Smooth muscle cell (in vitro differentiated cells): ENCODE measurements at regions not wholly inside any gene's neighbourhood (a gene's known extent, or its start where the extent isn't known, plus 50 kb on each side); places are given as distances from the start of the nearest gene placed in this dataset.

ENCODE experiments used
- DNase-seq: peaks from one replicate; lab custom pipeline; 2025; ENCODE audit not compliant: unreplicated experiment; lab: John Stamatoyannopoulos, UW
- H2AFZ ChIP-seq: fragments of 200-600 bp; sonication (generic); 2 replicates; pipeline ENCODE4 v1.6.0; 2016; ENCODE audit warnings: antibody characterized with exemption, low read depth, mild to moderate bottlenecking
- H3F3A ChIP-seq: fragments of 200-600 bp; sonication (generic); 2 replicates; pipeline ENCODE4 v1.6.0; 2017; ENCODE audit warnings: antibody characterized with exemption, low read depth
- H3K27ac ChIP-seq: fragments of 200-600 bp; sonication (generic); 2 replicates; pipeline ENCODE4 v1.5.1; 2016; ENCODE audit warnings: low read depth, mild to moderate bottlenecking
- H3K27me3 ChIP-seq: fragments of 200-600 bp; sonication (generic); 2 replicates; pipeline ENCODE4 v1.6.1; 2016; ENCODE audit warnings: low read depth, mild to moderate bottlenecking
- H3K36me3 ChIP-seq: fragments of 200-600 bp; sonication (generic); 2 replicates; pipeline ENCODE4 v1.5.1; 2016; ENCODE audit warnings: low read depth
- H3K4me1 ChIP-seq: fragments of 200-600 bp; sonication (generic); 2 replicates; pipeline ENCODE4 v1.5.1; 2016; ENCODE audit warnings: low read depth
- H3K4me2 ChIP-seq: fragments of 200-600 bp; sonication (generic); 2 replicates; pipeline ENCODE4 v1.6.0; 2016; ENCODE audit warnings: mild to moderate bottlenecking
- H3K4me3 ChIP-seq: fragments of 200-600 bp; sonication (generic); 2 replicates; pipeline ENCODE4 v1.5.1; 2016; ENCODE audit warnings: mild to moderate bottlenecking
- H3K79me2 ChIP-seq: fragments of 200-600 bp; sonication (generic); 2 replicates; pipeline ENCODE4 v1.6.0; 2016; ENCODE audit warnings: low read depth, mild to moderate bottlenecking
- H3K9ac ChIP-seq: fragments of 200-600 bp; sonication (generic); 2 replicates; pipeline ENCODE4 v1.6.0; 2016; ENCODE audit warnings: low read depth
- H3K9me3 ChIP-seq: fragments of 200-600 bp; sonication (generic); replicated peaks from 2 replicates; pipeline ENCODE4 v1.5.1; 2016; ENCODE audit warnings: low read depth
- H4K20me1 ChIP-seq: fragments of 200-600 bp; sonication (generic); 2 replicates; pipeline ENCODE4 v1.6.0; 2016; ENCODE audit warnings: low read depth
- WGBS: methylation state at CpG from one replicate; pipeline ENCODE4 v1.1.7; 2016; ENCODE audit warnings: low lambda C conversion rate; 5-methylcytosine and 5-hydroxymethylcytosine counted together
- TF ChIP-seq, protein P1 (sequence below): fragments of 200-600 bp; sonication (generic); IDR thresholded peaks from 2 replicates; pipeline ENCODE4 v1.5.1; 2017; ENCODE audit warnings: borderline replicate concordance, mild to moderate bottlenecking, antibody characterized with exemption; ENCODE audit not compliant: insufficient read depth, poor library complexity, severe bottlenecking

- H2AFZ ChIP-seq = no peak overlapping the region
- H3K9ac ChIP-seq = no peak overlapping the region
- no peak overlapping the region for H3K4me2 ChIP-seq
- H3K36me3 ChIP-seq = no peaks in the 10 kb centered on the region
- no peak overlapping the region for H3K4me3 ChIP-seq
- TF ChIP-seq, protein P1, sequence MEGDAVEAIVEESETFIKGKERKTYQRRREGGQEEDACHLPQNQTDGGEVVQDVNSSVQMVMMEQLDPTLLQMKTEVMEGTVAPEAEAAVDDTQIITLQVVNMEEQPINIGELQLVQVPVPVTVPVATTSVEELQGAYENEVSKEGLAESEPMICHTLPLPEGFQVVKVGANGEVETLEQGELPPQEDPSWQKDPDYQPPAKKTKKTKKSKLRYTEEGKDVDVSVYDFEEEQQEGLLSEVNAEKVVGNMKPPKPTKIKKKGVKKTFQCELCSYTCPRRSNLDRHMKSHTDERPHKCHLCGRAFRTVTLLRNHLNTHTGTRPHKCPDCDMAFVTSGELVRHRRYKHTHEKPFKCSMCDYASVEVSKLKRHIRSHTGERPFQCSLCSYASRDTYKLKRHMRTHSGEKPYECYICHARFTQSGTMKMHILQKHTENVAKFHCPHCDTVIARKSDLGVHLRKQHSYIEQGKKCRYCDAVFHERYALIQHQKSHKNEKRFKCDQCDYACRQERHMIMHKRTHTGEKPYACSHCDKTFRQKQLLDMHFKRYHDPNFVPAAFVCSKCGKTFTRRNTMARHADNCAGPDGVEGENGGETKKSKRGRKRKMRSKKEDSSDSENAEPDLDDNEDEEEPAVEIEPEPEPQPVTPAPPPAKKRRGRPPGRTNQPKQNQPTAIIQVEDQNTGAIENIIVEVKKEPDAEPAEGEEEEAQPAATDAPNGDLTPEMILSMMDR = no peak
- no peaks in the 10 kb centered on the region for H3F3A ChIP-seq
- no peaks in the 10 kb centered on the region for H3K9me3 ChIP-seq
- H3K79me2 ChIP-seq = no peaks in the 10 kb centered on the region
- 97% methylated on average over 4 of the region's 4 CpGs for WGBS
- H3K4me1 ChIP-seq = no peaks in the 10 kb centered on the region
- no peak overlapping the region for H3K27ac ChIP-seq
- no peak for DNase-seq
- no peaks in the 10 kb centered on the region for H3K27me3 ChIP-seq
- H4K20me1 ChIP-seq = no peaks in the 10 kb centered on the region
Measured at GRCh38 chr12:128120035-128120434, 146.9 kb upstream of the TMEM132C start.

- Histone ChIP-seq H3K4me1 (no peaks in the 10 kb centered on the region), H3K27me3 (no peaks in the 10 kb centered on the region), H3K27ac (no peak overlapping the region), H3K4me2 (no peak overlapping the region), H3K4me3 (no peak overlapping the region), H3F3A (no peaks in the 10 kb centered on the region), H3K36me3 (no peaks in the 10 kb centered on the region), H3K9ac (no peak overlapping the region), H4K20me1 (no peaks in the 10 kb centered on the region), H3K79me2 (no peaks in the 10 kb centered on the region), H3K9me3 (no peaks in the 10 kb centered on the region), H2AFZ (no peak overlapping the region)
- TF ChIP-seq, protein P1 = no peak
- no peak for DNase-seq
- WGBS = 97% methylated on average over 3 of the region's 3 CpGs
Measured at GRCh38 chr12:128121424-128121823, 145.5 kb upstream of the TMEM132C start.

- Histone ChIP-seq H3K36me3 (no peaks in the 10 kb centered on the region), H3K27me3 (no peaks in the 10 kb centered on the region), H3K4me2 (no peak overlapping the region), H3K79me2 (no peaks in the 10 kb centered on the region), H4K20me1 (no peaks in the 10 kb centered on the region), H3K27ac (no peak overlapping the region), H2AFZ (no peak overlapping the region), H3K4me1 (no peaks in the 10 kb centered on the region), H3F3A (no peaks in the 10 kb centered on the region), H3K4me3 (no peak overlapping the region), H3K9ac (no peak overlapping the region), H3K9me3 (no peaks in the 10 kb centered on the region)
- TF ChIP-seq, protein P1 = no peak
- DNase-seq = no peak
- 97% methylated on average over 8 of the region's 8 CpGs for WGBS
Measured at GRCh38 chr12:128123096-128123495, 143.9 kb upstream of the TMEM132C start.

- Histone ChIP-seq H3K79me2 (no peaks in the 10 kb centered on the region), H4K20me1 (no peaks in the 10 kb centered on the region), H3K9me3 (no peaks in the 10 kb centered on the region), H3K9ac (no peak overlapping the region), H2AFZ (no peak overlapping the region), H3K27ac (no peak overlapping the region), H3K4me1 (no peaks in the 10 kb centered on the region), H3K27me3 (no peaks in the 10 kb centered on the region), H3K36me3 (no peaks in the 10 kb centered on the region), H3F3A (no peaks in the 10 kb centered on the region), H3K4me3 (no peak overlapping the region), H3K4me2 (no peak overlapping the region)
- TF ChIP-seq, protein P1 = no peak
- WGBS = 94% methylated on average over 4 of the region's 4 CpGs
- DNase-seq = no peak
Measured at GRCh38 chr12:128131955-128132354, 135.0 kb upstream of the TMEM132C start.
